ENCODE measurements at regions not wholly inside any gene's neighbourhood (a gene's known extent, or its start where the extent isn't known, plus 50 kb on each side); places are given as distances from the start of the nearest gene placed in this dataset.

GRCh38 chr15:48040166-48040817 lies 80.5 kb upstream of the SLC24A5 start:
- H3K4me3 ChIP-seq (ENCODE audit: low read depth, low read length) = no peak overlapping the region
- TF ChIP-seq CTCF (conservative IDR thresholded peaks at IDR 0.05; ENCODE audit: low read depth, low read length) = no peak
- DNase-seq (ENCODE audit: low read depth) = peak; percentile 55

GRCh38 chr15:48041454-48041853 lies 79.3 kb upstream of the SLC24A5 start:
- no peak for DNase-seq (ENCODE audit: low read depth)
- no peak overlapping the region for H3K4me3 ChIP-seq (ENCODE audit: low read depth, low read length)

GRCh38 chr15:48046813-48047438 lies 73.9 kb upstream of the SLC24A5 start:
- no peak overlapping the region for H3K4me3 ChIP-seq (ENCODE audit: low read depth, low read length)
- TF ChIP-seq CTCF (conservative IDR thresholded peaks at IDR 0.05; ENCODE audit: low read depth, low read length) = no peak
- no peak for DNase-seq (ENCODE audit: low read depth)

More at GRCh38 chr15:48041454-48041853, 79.3 kb upstream of the SLC24A5 start:
- no peak for TF ChIP-seq CTCF (conservative IDR thresholded peaks at IDR 0.05; ENCODE audit: low read depth, low read length)

GRCh38 chr15:48049736-48050135 lies 71.1 kb upstream of the SLC24A5 start:
- TF ChIP-seq CTCF (conservative IDR thresholded peaks at IDR 0.05; ENCODE audit: low read depth, low read length) = no peak
- no peak overlapping the region for H3K4me3 ChIP-seq (ENCODE audit: low read depth, low read length)
- peak; percentile 29 for DNase-seq (ENCODE audit: low read depth)

GRCh38 chr15:48052946-48053345 lies 67.8 kb upstream of the SLC24A5 start:
- no peak for TF ChIP-seq CTCF (conservative IDR thresholded peaks at IDR 0.05; ENCODE audit: low read depth, low read length)
- no peak overlapping the region for H3K4me3 ChIP-seq (ENCODE audit: low read depth, low read length)
- DNase-seq (ENCODE audit: low read depth) = no peak

GRCh38 chr15:48058371-48058770 lies 62.4 kb upstream of the SLC24A5 start:
- no peak for TF ChIP-seq CTCF (conservative IDR thresholded peaks at IDR 0.05; ENCODE audit: low read depth, low read length)
- DNase-seq (ENCODE audit: low read depth) = no peak
- H3K4me3 ChIP-seq (ENCODE audit: low read depth, low read length) = no peak overlapping the region

GRCh38 chr15:48059791-48060190 lies 61.0 kb upstream of the SLC24A5 start:
- DNase-seq (ENCODE audit: low read depth) = no peak
- H3K4me3 ChIP-seq (ENCODE audit: low read depth, low read length) = no peak overlapping the region
- TF ChIP-seq CTCF (conservative IDR thresholded peaks at IDR 0.05; ENCODE audit: low read depth, low read length) = no peak

Data from choroid plexus epithelial cell (primary cell).